ENCODE measurements at regions not wholly inside any gene's neighbourhood (a gene's known extent, or its start where the extent isn't known, plus 50 kb on each side); places are given as distances from the start of the nearest gene placed in this dataset.

DNA sequence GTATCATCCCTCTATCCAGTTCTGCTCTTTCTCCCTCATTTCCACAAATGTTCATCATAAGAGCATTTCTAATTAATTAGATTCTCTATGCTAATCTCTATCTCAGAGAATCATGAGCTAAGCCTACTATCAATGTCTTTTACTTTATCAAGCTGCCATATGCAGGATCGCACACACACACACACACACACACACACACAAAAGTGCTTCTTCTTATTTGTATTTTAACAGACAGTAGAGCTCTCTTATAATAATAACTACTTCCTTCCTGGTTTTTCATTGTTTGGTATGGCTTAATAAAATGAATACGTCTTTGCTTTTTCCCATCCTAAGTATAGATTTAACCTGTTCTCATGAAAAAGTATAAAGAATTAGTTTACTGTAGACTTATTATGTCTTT, 170.2 kb downstream of the HAO1 start:
- H3K27me3 ChIP-seq (ENCODE audit: control insufficient read depth in 4 of 4, insufficient read depth in 4 of 4, low read length in 3 of 4): no peaks in the 10 kb centered on the region
- DNase-seq (ENCODE audit: low spot score): no peak
- no peaks in the 10 kb centered on the region for H3K9me3 ChIP-seq (ENCODE audit: control insufficient read depth in 4 of 4, low read length in 3 of 4)
- no peak overlapping the region for H3K27ac ChIP-seq (ENCODE audit: low read depth in 1 of 2, low read length in 2 of 2)
- no peaks in the 10 kb centered on the region for H3K36me3 ChIP-seq (ENCODE audit: control insufficient read depth in 4 of 4, insufficient read depth in 3 of 4, low read depth in 1 of 4, low read length in 3 of 4)
- TF ChIP-seq ZBTB33 (IDR thresholded peaks at IDR 0.05) (no peak), YY1 (IDR thresholded peaks at IDR 0.05) (no peak), TAF1 (conservative IDR thresholded peaks at IDR 0.05) (no peak), EGR1 (IDR thresholded peaks at IDR 0.05; ENCODE audit: low read depth in 2 of 2) (no peak), ATF3 (IDR thresholded peaks at IDR 0.05) (no peak)
- TF ChIP-seq, protein P1, sequence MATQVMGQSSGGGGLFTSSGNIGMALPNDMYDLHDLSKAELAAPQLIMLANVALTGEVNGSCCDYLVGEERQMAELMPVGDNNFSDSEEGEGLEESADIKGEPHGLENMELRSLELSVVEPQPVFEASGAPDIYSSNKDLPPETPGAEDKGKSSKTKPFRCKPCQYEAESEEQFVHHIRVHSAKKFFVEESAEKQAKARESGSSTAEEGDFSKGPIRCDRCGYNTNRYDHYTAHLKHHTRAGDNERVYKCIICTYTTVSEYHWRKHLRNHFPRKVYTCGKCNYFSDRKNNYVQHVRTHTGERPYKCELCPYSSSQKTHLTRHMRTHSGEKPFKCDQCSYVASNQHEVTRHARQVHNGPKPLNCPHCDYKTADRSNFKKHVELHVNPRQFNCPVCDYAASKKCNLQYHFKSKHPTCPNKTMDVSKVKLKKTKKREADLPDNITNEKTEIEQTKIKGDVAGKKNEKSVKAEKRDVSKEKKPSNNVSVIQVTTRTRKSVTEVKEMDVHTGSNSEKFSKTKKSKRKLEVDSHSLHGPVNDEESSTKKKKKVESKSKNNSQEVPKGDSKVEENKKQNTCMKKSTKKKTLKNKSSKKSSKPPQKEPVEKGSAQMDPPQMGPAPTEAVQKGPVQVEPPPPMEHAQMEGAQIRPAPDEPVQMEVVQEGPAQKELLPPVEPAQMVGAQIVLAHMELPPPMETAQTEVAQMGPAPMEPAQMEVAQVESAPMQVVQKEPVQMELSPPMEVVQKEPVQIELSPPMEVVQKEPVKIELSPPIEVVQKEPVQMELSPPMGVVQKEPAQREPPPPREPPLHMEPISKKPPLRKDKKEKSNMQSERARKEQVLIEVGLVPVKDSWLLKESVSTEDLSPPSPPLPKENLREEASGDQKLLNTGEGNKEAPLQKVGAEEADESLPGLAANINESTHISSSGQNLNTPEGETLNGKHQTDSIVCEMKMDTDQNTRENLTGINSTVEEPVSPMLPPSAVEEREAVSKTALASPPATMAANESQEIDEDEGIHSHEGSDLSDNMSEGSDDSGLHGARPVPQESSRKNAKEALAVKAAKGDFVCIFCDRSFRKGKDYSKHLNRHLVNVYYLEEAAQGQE (IDR thresholded peaks at IDR 0.05): no peak
- no peak overlapping the region for H3K9ac ChIP-seq (ENCODE audit: low read depth in 1 of 2, low read length in 2 of 2)
- WGBS: 91% methylated on average over 2 of the region's 2 CpGs
- no peaks in the 10 kb centered on the region for H3K4me1 ChIP-seq (ENCODE audit: control insufficient read depth in 4 of 4, insufficient read depth in 4 of 4, low read length in 3 of 4)
- no peak overlapping the region for H3K4me3 ChIP-seq (ENCODE audit: low read depth in 1 of 3, low read length in 3 of 3)

DNA sequence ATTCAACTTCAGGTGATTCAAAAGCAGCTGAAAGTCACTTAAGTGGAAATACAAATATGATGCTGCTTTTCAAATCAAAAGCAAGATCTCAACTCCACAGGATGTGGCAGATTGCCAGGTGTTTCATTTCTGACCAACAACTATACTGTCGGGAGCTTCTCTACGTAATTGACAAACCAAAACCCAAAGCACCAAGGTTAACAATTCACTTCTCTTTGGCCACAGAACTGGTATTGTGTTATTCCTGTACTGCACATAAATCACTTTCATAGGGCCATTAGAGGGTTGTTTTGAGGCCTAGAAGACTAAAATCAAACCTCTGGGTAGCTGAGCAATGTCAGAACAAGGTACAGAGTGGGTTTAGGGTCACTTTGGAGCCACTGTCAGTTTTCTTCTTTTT, 169.7 kb downstream of the HAO1 start:
- no peak for TF ChIP-seq EGR1 (IDR thresholded peaks at IDR 0.05; ENCODE audit: low read depth in 2 of 2)
- no peak for TF ChIP-seq SP1 (IDR thresholded peaks at IDR 0.05)
- TF ChIP-seq, protein P1 (IDR thresholded peaks at IDR 0.05): no peak
- no peak for TF ChIP-seq ZBTB33 (IDR thresholded peaks at IDR 0.05)
- TF ChIP-seq NR2F2 (IDR thresholded peaks at IDR 0.05): no peak
- no peak for TF ChIP-seq YY1 (IDR thresholded peaks at IDR 0.05)
- TF ChIP-seq FOXA1 (IDR thresholded peaks at IDR 0.05): no peak
- no peak for TF ChIP-seq MAX (IDR thresholded peaks at IDR 0.05)
- no peak for TF ChIP-seq RXRA (IDR thresholded peaks at IDR 0.05)
- TF ChIP-seq JUND (IDR thresholded peaks at IDR 0.05): no peak
- no peak for TF ChIP-seq TAF1 (conservative IDR thresholded peaks at IDR 0.05)
- no peak for TF ChIP-seq HNF4A (conservative IDR thresholded peaks at IDR 0.05)
- no peak for TF ChIP-seq GABPA (IDR thresholded peaks at IDR 0.05 in 1 of 2, conservative IDR thresholded peaks at IDR 0.05 in 1 of 2)
- TF ChIP-seq FOXA2 (IDR thresholded peaks at IDR 0.05): no peak
- TF ChIP-seq CTCF (IDR thresholded peaks at IDR 0.05; ENCODE audit: low read depth, low read length, missing input control): no peak
- no peak for TF ChIP-seq ATF3 (IDR thresholded peaks at IDR 0.05)
- TF ChIP-seq RAD21 (IDR thresholded peaks at IDR 0.05): no peak
- no peak overlapping the region for H3K27ac ChIP-seq (ENCODE audit: low read depth in 1 of 2, low read length in 2 of 2)
- H3K36me3 ChIP-seq (ENCODE audit: control insufficient read depth in 4 of 4, insufficient read depth in 3 of 4, low read depth in 1 of 4, low read length in 3 of 4): no peaks in the 10 kb centered on the region
- DNase-seq (ENCODE audit: low spot score): no peak
- H3K4me1 ChIP-seq (ENCODE audit: control insufficient read depth in 4 of 4, insufficient read depth in 4 of 4, low read length in 3 of 4): no peaks in the 10 kb centered on the region
- 73% methylated on average over 2 of the region's 2 CpGs for WGBS
- no peaks in the 10 kb centered on the region for H3K27me3 ChIP-seq (ENCODE audit: control insufficient read depth in 4 of 4, insufficient read depth in 4 of 4, low read length in 3 of 4)
- H3K9ac ChIP-seq (ENCODE audit: low read depth in 1 of 2, low read length in 2 of 2): no peak overlapping the region
- no peaks in the 10 kb centered on the region for H3K9me3 ChIP-seq (ENCODE audit: control insufficient read depth in 4 of 4, low read length in 3 of 4)
- H3K4me3 ChIP-seq (ENCODE audit: low read depth in 1 of 3, low read length in 3 of 3): no peak overlapping the region

Measured in liver (tissue), 8 donors.